SH-SY5Y (cell line): ENCODE measurements at regions not wholly inside any gene's neighbourhood (a gene's known extent, or its start where the extent isn't known, plus 50 kb on each side); places are given as distances from the start of the nearest gene placed in this dataset.

ENCODE experiments used
- GATA2 ChIP-seq: IDR thresholded peaks from 2 replicates; pipeline ENCODE4 v1.6.1; 2011; ENCODE audit warnings: mild to moderate bottlenecking, low read depth, low read length
- GATA3 ChIP-seq: IDR thresholded peaks from 2 replicates; pipeline ENCODE4 v1.6.1; 2011; ENCODE audit warnings: low read depth, mild to moderate bottlenecking, low read length, moderate library complexity

GRCh38 chr18:78558101-78558810, 421.4 kb upstream of the SALL3 start:
- no peak for TF ChIP-seq GATA2
- no peak for TF ChIP-seq GATA3
